Lung microvascular endothelial cell (primary cell): ENCODE measurements at regions not wholly inside any gene's neighbourhood (a gene's known extent, or its start where the extent isn't known, plus 50 kb on each side); places are given as distances from the start of the nearest gene placed in this dataset.

Source experiments
- DNase-seq, 2 donors: peaks; one replicate each; pipeline versions ENCODE4 v3.0.0 to v3.0.0-alpha.2; 2010; ENCODE audit warnings: low read depth in 2 of 2

- DNase-seq: no peak
These were observed 63.7 kb upstream of the MRPS22 start for GRCh38 chr3:139280027-139280671.

DNA sequence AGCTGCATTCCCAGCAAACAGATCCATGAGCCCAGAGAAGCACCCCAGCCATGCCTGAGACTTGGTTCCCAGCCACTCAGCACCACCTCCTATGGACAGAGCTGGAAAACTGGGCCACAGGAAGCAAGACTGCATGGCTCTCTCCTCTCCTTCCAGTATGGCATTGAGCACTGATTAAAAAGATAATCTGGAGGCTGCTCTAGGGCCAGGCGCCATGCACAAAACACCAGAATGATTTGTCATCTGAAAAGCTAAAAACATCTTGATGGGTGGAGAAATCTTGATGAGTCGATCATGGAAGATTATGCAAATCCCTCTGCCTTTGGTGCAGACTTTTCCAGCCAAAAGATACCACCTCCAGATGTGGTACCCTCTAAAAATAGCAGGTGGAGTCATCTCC, 62.7 kb upstream of the MRPS22 start:
- DNase-seq: no peak

- no peak for DNase-seq
These were observed 62.2 kb upstream of the MRPS22 start for GRCh38 chr3:139281522-139282196.

GRCh38 chr3:139283301-139283700, 60.5 kb upstream of the MRPS22 start:
- DNase-seq: no peak

DNA sequence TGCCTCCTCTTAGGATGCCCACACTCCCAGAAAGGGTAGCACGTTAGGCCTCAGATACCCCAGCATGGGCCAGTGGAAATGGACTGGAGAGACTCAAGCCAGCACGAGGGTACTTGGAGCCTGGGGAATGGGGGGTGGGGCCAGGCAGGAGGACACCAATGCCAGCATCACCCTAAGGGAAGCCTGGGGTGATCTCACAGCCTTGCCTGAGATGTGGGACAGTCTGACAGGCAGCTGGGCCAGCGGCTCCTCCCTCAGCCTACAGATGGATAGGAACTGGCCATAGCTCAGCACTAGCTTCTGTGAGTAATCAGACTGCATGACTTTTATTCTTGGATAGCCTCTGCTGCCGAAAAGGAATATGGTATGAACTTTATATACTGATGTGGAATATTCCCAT, 59.6 kb upstream of the MRPS22 start:
- no peak for DNase-seq

DNA sequence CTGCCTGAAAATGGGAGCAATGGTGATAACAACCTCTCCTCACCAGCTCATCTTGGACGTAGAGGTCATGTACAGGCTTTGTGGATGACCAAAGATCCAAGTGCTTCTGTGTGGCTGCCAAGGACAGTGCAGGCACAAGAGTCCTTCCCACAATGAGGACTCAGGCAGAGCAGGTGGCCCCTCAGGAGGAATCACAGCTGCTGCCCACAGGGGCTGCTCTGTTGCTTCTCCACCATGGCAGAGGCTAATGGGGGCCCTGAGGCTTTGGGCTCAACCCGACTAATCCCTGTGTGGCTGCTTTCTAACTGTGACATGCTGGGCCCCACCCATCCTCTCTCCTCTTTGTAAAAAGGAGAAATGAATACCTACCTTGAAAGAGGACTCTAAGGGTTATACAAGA, 58.1 kb upstream of the MRPS22 start:
- DNase-seq: no peak

- no peak for DNase-seq
These were observed 57.6 kb upstream of the MRPS22 start for GRCh38 chr3:139286241-139286640.

DNA sequence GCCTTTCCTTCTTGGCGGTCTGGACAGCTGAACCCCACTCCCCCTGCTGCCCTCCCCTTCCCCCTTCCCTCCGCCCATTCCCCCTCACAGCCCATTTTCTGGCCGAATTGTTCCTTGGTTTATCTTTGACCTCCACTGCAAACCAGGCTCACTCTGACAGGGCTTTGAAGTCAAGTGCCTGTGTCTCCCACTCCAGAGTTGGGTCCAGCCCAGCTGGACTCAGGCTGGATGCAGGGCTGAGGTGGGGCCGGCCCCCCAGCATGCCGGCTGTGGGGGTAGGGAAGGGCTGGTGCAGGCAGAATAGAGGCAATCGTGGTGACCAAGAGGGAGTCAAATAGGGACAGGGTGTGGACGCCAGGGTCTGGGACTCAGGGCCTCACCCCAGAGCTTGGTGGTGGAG, 57.0 kb upstream of the MRPS22 start:
- DNase-seq: no peak

- DNase-seq: no peak
These were observed 56.3 kb upstream of the MRPS22 start for GRCh38 chr3:139287557-139287956.

GRCh38 chr3:139288266-139288821, 55.5 kb upstream of the MRPS22 start:
- no peak for DNase-seq

GRCh38 chr3:139289860-139290524, 53.8 kb upstream of the MRPS22 start:
- no peak for DNase-seq

DNA sequence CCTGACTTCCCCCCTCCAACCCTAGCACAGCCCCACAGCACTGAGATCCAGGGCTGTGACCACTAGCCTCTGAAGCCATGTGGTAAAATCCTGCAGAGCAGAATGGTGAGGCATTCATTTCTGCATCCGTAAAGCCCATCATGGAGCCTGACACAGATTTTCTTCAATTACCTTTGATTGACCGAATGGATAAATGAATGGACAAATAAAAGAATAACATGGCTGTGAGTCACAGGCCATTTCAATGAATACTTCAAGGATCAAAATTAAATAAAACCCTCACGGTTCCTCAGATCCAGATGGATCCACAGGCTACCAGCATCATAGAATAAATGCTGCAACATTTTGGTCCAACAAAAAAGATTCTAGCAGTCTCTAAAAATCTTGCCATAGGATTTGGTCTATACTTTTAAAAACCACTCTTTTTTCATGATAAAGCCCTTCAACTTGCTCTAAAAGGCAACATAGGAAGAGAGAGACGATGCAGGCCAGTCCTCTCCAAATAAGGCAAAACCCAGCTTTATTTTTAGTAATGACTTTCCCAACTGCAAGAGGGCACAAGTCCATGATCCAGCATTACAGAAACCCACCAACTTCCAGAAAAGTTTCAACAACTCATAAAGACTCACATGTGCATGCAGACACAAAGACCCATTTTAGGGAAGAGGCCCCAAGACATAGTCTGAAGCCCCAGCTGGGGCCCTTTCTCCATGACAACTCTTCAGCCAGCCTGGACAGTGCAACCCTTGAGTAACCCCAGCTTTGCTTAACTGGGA, 52.4 kb upstream of the MRPS22 start:
- DNase-seq: no peak

GRCh38 chr3:139292192-139292591, 51.6 kb upstream of the MRPS22 start:
- no peak for DNase-seq

DNA sequence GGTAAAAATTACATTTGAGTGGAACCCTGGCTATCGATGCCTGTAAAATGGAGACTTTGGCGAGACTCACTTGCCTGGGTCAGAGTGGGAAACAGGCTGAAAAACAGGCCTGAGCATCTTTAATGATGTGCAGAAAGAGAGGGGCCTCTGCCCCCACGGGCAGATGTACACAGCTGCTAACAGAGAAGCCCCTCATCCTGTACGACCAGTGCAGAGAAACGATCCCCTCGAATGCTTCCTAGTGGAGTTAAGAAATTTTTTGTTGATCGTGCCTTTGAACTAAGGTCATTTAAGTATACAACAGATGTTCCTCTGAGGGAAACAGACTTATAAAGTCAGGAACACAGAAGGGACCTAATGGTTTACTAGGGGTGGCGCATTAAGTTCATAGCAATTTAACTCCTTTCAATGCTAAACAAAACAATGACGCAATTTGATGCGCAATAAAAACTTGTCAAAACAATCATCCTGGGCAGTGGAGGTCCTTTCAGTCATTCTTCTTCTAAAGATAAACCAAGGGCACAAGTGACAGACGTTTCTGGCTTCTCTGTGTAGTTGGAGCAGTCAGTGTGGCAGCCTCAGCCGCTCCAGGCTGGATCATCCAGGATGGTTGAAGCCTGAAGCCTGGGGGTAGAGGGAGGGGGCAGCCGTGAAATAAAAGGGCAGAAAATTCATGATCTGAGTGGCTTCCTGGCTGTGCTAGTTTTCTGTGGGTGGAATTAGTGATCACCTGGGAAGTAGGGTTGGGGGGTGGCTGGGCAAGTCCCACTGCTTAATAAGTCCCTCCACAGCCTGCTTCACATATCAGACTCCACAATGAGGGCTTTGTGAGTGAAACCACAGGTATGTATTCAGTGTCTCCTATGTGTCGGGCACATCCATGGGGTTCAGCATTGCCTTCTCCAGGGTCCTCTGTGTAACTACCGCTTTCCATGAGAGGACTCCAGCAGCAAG, 50.8 kb upstream of the MRPS22 start:
- DNase-seq: no peak

DNA sequence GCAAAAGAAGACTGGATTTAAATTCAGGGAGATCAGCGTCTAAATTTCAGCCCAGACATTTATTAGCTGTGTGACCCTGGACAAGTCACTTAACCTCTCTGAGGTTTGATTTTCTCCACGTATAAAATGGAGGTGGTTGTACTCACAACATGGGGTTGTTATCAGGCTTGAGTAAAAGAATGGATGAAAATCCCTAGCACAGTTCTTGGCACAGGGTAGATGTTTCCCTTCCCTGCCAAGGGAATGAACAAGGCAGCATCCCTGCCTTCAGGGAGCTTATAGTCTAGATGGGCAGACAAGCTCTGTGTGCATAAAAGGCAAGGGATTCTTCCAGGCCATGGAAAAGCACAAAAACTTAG, 50.2 kb upstream of the MRPS22 start:
- no peak for DNase-seq
